ENCODE measurements at regions not wholly inside any gene's neighbourhood (a gene's known extent, or its start where the extent isn't known, plus 50 kb on each side); places are given as distances from the start of the nearest gene placed in this dataset.

- H3K4me3 ChIP-seq (ENCODE audit: low read depth, low read length) = no peak overlapping the region
- TF ChIP-seq CTCF (conservative IDR thresholded peaks at IDR 0.05; ENCODE audit: low read depth, low read length) = no peak
- DNase-seq (ENCODE audit: low read depth) = peak; percentile 59
Measured at GRCh38 chr3:55128225-55128823, 200.5 kb upstream of the LRTM1 start.

- DNase-seq (ENCODE audit: low read depth) = no peak
- H3K4me3 ChIP-seq (ENCODE audit: low read depth, low read length) = no peak overlapping the region
- no peak for TF ChIP-seq CTCF (conservative IDR thresholded peaks at IDR 0.05; ENCODE audit: low read depth, low read length)
Measured at GRCh38 chr3:55127565-55127964, 199.7 kb upstream of the LRTM1 start.

GRCh38 chr3:55124371-55124770, 196.5 kb upstream of the LRTM1 start:
- no peak for DNase-seq (ENCODE audit: low read depth)
- no peak overlapping the region for H3K4me3 ChIP-seq (ENCODE audit: low read depth, low read length)
- no peak for TF ChIP-seq CTCF (conservative IDR thresholded peaks at IDR 0.05; ENCODE audit: low read depth, low read length)
